ENCODE measurements at regions not wholly inside any gene's neighbourhood (a gene's known extent, or its start where the extent isn't known, plus 50 kb on each side); places are given as distances from the start of the nearest gene placed in this dataset.

DNA sequence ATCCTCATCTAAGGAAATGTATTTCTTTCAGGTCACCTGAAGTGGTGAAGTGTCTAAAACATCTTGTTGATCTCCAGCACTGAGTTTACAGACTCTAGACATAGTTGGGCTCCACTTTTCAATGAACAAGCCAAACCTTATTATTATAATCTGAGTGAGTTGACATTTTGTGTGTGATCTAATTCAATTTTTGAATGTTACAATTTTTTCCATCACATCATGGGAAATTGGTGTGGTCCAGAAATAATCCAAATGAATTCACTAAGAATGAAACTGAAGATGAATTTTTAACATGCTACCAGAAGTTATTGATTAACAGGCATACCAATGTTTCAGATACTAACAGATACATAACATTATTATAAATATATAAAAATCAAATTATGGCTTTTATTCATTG, 75.6 kb upstream of the EFEMP1 start:
- no peaks in the 10 kb centered on the region for H3K4me1 ChIP-seq (ENCODE audit: control insufficient read depth, insufficient read depth, low read length)
- no peaks in the 10 kb centered on the region; a peak in 1 of 4 replicates for H3K27me3 ChIP-seq (replicated peaks in 1 of 2; ENCODE audit: control insufficient read depth in 2 of 2, insufficient read depth in 2 of 2, low read length in 1 of 2)
- ATAC-seq (no peak), DNase-seq (ENCODE audit: low read depth, low spot score) (no peak), FAIRE-seq (no peak)
- ChIA-PET POLR2A (no interaction called here), RAD21 (ENCODE audit: unreplicated experiment) (no interaction called here), SMC1A (ENCODE audit: uncharacterized antibody, unreplicated experiment) (no interaction called here), CTCF (no interaction called here)
- H3K9me3 ChIP-seq (replicated peaks; ENCODE audit: control insufficient read depth, insufficient read depth, low read length) = no peaks in the 10 kb centered on the region
- H3K4me3 ChIP-seq = no peak overlapping the region
- no peak for TF ChIP-seq GABPA (IDR thresholded peaks at IDR 0.05; ENCODE audit: low read depth)
- H3K36me3 ChIP-seq (ENCODE audit: control insufficient read depth in 2 of 2, insufficient read depth in 2 of 2, low read length in 1 of 2) = no peaks in the 10 kb centered on the region
- BruUV-seq (replicated peaks) = no TSS peak
- no peaks in the 10 kb centered on the region for H4K20me1 ChIP-seq (ENCODE audit: control insufficient read depth, insufficient read depth)
- H3K9ac ChIP-seq (ENCODE audit: control insufficient read depth, insufficient read depth, low read length) = no peak overlapping the region
- no peak overlapping the region for H3K4me2 ChIP-seq (ENCODE audit: control insufficient read depth, insufficient read depth)
- H3K27ac ChIP-seq (ENCODE audit: control insufficient read depth, insufficient read depth) = no peak overlapping the region
- intact Hi-C loops (cut with micrococcal nuclease; ENCODE audit: unreplicated experiment) = no loop called here
- in situ Hi-C loops (cut with MboI) = no loop called here
- no peak overlapping the region for H2AFZ ChIP-seq (ENCODE audit: control insufficient read depth, low read depth, low read length)
- H3K79me2 ChIP-seq (ENCODE audit: control insufficient read depth, insufficient read depth, low read length) = no peaks in the 10 kb centered on the region

GRCh38 chr2:55999790-56000189, 76.2 kb upstream of the EFEMP1 start:
- no peaks in the 10 kb centered on the region for H3K4me1 ChIP-seq (ENCODE audit: control insufficient read depth, insufficient read depth, low read length)
- ChIA-PET RAD21 (ENCODE audit: unreplicated experiment) (no interaction called here), CTCF (interaction anchor here (1.1 kb wide), 1 partner anchor 280 kb away, joined by 3 read pairs; no protein-coding TSS in a partner anchor), SMC1A (ENCODE audit: uncharacterized antibody, unreplicated experiment) (no interaction called here), POLR2A (no interaction called here)
- TF ChIP-seq FOS (IDR thresholded peaks at IDR 0.05; ENCODE audit: borderline replicate concordance, extremely low read depth, insufficient read length) = no peak
- TF ChIP-seq SP1 (IDR thresholded peaks at IDR 0.05; ENCODE audit: low read depth, low read length) = no peak
- TF ChIP-seq POLR2AphosphoS5 (IDR thresholded peaks at IDR 0.05; ENCODE audit: low read length) = no peak
- no peak for TF ChIP-seq HDAC2 (IDR thresholded peaks at IDR 0.05)
- no peak for TF ChIP-seq ZNF24 (IDR thresholded peaks at IDR 0.05)
- no peaks in the 10 kb centered on the region; a peak in 1 of 4 replicates for H3K27me3 ChIP-seq (replicated peaks in 1 of 2; ENCODE audit: control insufficient read depth in 2 of 2, insufficient read depth in 2 of 2, low read length in 1 of 2)
- in situ Hi-C loops (cut with MboI) (no loop called here), intact Hi-C loops (cut with micrococcal nuclease; ENCODE audit: unreplicated experiment) (no loop called here)
- H3K9ac ChIP-seq (ENCODE audit: control insufficient read depth, insufficient read depth, low read length) = no peak overlapping the region
- H3K9me3 ChIP-seq (replicated peaks; ENCODE audit: control insufficient read depth, insufficient read depth, low read length) = no peaks in the 10 kb centered on the region
- ATAC-seq = no peak
- WGBS (ENCODE audit: insufficient coverage, insufficient replicate concordance, low lambda C conversion rate, missing lambda C conversion rate) = 40% methylated on average over 2 of the region's 2 CpGs
- no peak for FAIRE-seq
- no peak overlapping the region for H2AFZ ChIP-seq (ENCODE audit: control insufficient read depth, low read depth, low read length)
- H3K27ac ChIP-seq (ENCODE audit: control insufficient read depth, insufficient read depth) = no peak overlapping the region
- no TSS peak for BruUV-seq (replicated peaks)
- no peak for DNase-seq (ENCODE audit: low read depth, low spot score)
- H3K4me3 ChIP-seq = no peak overlapping the region
- no peaks in the 10 kb centered on the region for H3K36me3 ChIP-seq (ENCODE audit: control insufficient read depth in 2 of 2, insufficient read depth in 2 of 2, low read length in 1 of 2)
- H3K4me2 ChIP-seq (ENCODE audit: control insufficient read depth, insufficient read depth) = no peak overlapping the region
- H4K20me1 ChIP-seq (ENCODE audit: control insufficient read depth, insufficient read depth) = no peaks in the 10 kb centered on the region
- no peaks in the 10 kb centered on the region for H3K79me2 ChIP-seq (ENCODE audit: control insufficient read depth, insufficient read depth, low read length)

Data from GM12878 (cell line).